Keratinocyte (primary cell): ENCODE measurements at regions not wholly inside any gene's neighbourhood (a gene's known extent, or its start where the extent isn't known, plus 50 kb on each side); places are given as distances from the start of the nearest gene placed in this dataset.

Experiments used
- CTCF ChIP-seq, 3 experiments: IDR thresholded peaks in 1 of 3; conservative IDR thresholded peaks in 1 of 3; optimal IDR thresholded peaks in 1 of 3; 2 replicates in 2 of 3; 3 replicates in 1 of 3; pipeline versions ENCODE3 to v1.5.1; 2011; ENCODE audit warnings: low read length in 3 of 3, mild to moderate bottlenecking in 3 of 3, moderate library complexity in 2 of 3, control low read depth in 1 of 3, inconsistent platforms in 1 of 3; ENCODE audit not compliant: insufficient read depth in 2 of 3; ENCODE audit errors: extremely low read depth in 1 of 3
- EZH2 ChIP-seq: IDR thresholded peaks from one replicate; pipeline ENCODE4 v1.6.1; 2012; ENCODE audit warnings: inconsistent platforms, mild to moderate bottlenecking, low read length, moderate library complexity

GRCh38 chr1:104648269-104648691 lies 898.6 kb downstream of the AMY1C start:
- TF ChIP-seq CTCF (optimal IDR thresholded peaks at IDR 0.05 in 1 of 3, IDR thresholded peaks at IDR 0.05 in 1 of 3, conservative IDR thresholded peaks at IDR 0.05 in 1 of 3; ENCODE audit: extremely low read depth in 1 of 3, insufficient read depth in 2 of 3, low read length in 3 of 3): peak in 2 of 3 experiments; percentile 3 to 38
- TF ChIP-seq EZH2: no peak
